DND-41 (cell line): ENCODE measurements at regions not wholly inside any gene's neighbourhood (a gene's known extent, or its start where the extent isn't known, plus 50 kb on each side); places are given as distances from the start of the nearest gene placed in this dataset.

Experiments
- ATAC-seq: fragments of 200-7000 bp; cut with Tn5 transposase; 3 replicates; pipeline ENCODE4 v1.9.1; 2021; ENCODE audit warnings: low read depth; ENCODE audit not compliant: insufficient read depth
- DNase-seq: peaks from one replicate; pipeline ENCODE4 v3.0.0-alpha.2; 2020
- H2AFZ ChIP-seq: 2 replicates; pipeline ENCODE4 v1.6.0; 2012; ENCODE audit warnings: low read depth, low read length
- H3K27ac ChIP-seq: 2 replicates; pipeline ENCODE4 v1.5.1; 2012; ENCODE audit warnings: low read length, inconsistent platforms
- H3K27me3 ChIP-seq: fragments of 200-600 bp; sonication (generic); 2 replicates; pipeline ENCODE4 v1.6.0; 2012; ENCODE audit warnings: low read length, mild to moderate bottlenecking, inconsistent platforms; ENCODE audit not compliant: insufficient read depth, poor library complexity
- H3K36me3 ChIP-seq: 2 replicates; pipeline ENCODE4 v1.5.1; 2012; ENCODE audit warnings: low read length, inconsistent platforms; ENCODE audit not compliant: insufficient read depth
- H3K4me1 ChIP-seq: 2 replicates; pipeline ENCODE4 v1.5.1; 2012; ENCODE audit warnings: mild to moderate bottlenecking, low read length; ENCODE audit not compliant: insufficient read depth
- H3K4me2 ChIP-seq: 2 replicates; pipeline ENCODE4 v1.6.0; 2012; ENCODE audit warnings: mild to moderate bottlenecking, moderate library complexity, low read length, inconsistent platforms; ENCODE audit not compliant: insufficient read depth
- H3K4me3 ChIP-seq, 2 experiments: fragments of 200-600 bp in 1 of 2; shearing (Covaris generic) in 1 of 2; 2 replicates each; pipeline ENCODE4 v1.5.1; 2012 to 2016; ENCODE audit warnings: inconsistent platforms in 2 of 2, low read length in 2 of 2, mild to moderate bottlenecking in 2 of 2, low read depth in 1 of 2, moderate library complexity in 1 of 2
- H3K79me2 ChIP-seq: 2 replicates; pipeline ENCODE4 v1.6.0; 2012; ENCODE audit warnings: low read length, inconsistent platforms; ENCODE audit not compliant: insufficient read depth
- H3K9ac ChIP-seq: 2 replicates; pipeline ENCODE4 v1.6.0; 2012; ENCODE audit warnings: low read depth, mild to moderate bottlenecking, inconsistent platforms, low read length, moderate library complexity
- H3K9me3 ChIP-seq: 2 replicates; pipeline ENCODE4 v1.5.1; 2012; ENCODE audit warnings: low read length, moderate library complexity, mild to moderate bottlenecking, inconsistent platforms; ENCODE audit not compliant: insufficient read depth, severe bottlenecking
- H4K20me1 ChIP-seq: 2 replicates; pipeline ENCODE4 v1.6.0; 2012; ENCODE audit warnings: low read length; ENCODE audit not compliant: insufficient read depth
- CTCF ChIP-seq: IDR thresholded peaks from 2 replicates; pipeline ENCODE4 v1.5.1; 2012; ENCODE audit warnings: borderline replicate concordance, low read length, moderate library complexity, mild to moderate bottlenecking; ENCODE audit not compliant: poor library complexity, severe bottlenecking; ENCODE audit errors: extremely low read depth
- EZH2 ChIP-seq: IDR thresholded peaks from 3 replicates; pipeline ENCODE4 v1.6.1; 2012; ENCODE audit warnings: borderline replicate concordance, low read depth, mild to moderate bottlenecking, moderate library complexity, low read length, inconsistent platforms; ENCODE audit not compliant: severe bottlenecking

GRCh38 chr13:40409278-40409677 lies 257.2 kb downstream of the FOXO1 start:
- Histone ChIP-seq H3K27me3 (peaks cover 4% of the 10 kb centered on the region), H3K4me2 (no peak overlapping the region), H3K36me3 (no peaks in the 10 kb centered on the region), H4K20me1 (no peaks in the 10 kb centered on the region), H3K9me3 (no peaks in the 10 kb centered on the region), H2AFZ (no peak overlapping the region), H3K9ac (no peak overlapping the region), H3K4me3 (no peak overlapping the region), H3K4me1 (no peaks in the 10 kb centered on the region), H3K27ac (no peak overlapping the region), H3K79me2 (no peaks in the 10 kb centered on the region)
- DNase-seq (no peak), ATAC-seq (no peak)
- TF ChIP-seq CTCF = no peak

- no peak overlapping the region for H3K4me3 ChIP-seq
- H3K9ac ChIP-seq = no peak overlapping the region
- H4K20me1 ChIP-seq = no peaks in the 10 kb centered on the region
- no peak overlapping the region for H3K27ac ChIP-seq
- no peaks in the 10 kb centered on the region for H3K4me1 ChIP-seq
- no peak for DNase-seq
- no peaks in the 10 kb centered on the region for H3K79me2 ChIP-seq
- peaks cover 4% of the 10 kb centered on the region for H3K27me3 ChIP-seq
- TF ChIP-seq EZH2 (no peak), CTCF (no peak)
- ATAC-seq = no peak
- H3K36me3 ChIP-seq = no peaks in the 10 kb centered on the region
- no peak overlapping the region for H3K4me2 ChIP-seq
- H2AFZ ChIP-seq = no peak overlapping the region
- no peaks in the 10 kb centered on the region for H3K9me3 ChIP-seq
Observed at GRCh38 chr13:40410315-40410714, 256.1 kb downstream of the FOXO1 start.

- no peaks in the 10 kb centered on the region for H3K36me3 ChIP-seq
- H3K4me1 ChIP-seq = no peaks in the 10 kb centered on the region
- H3K9me3 ChIP-seq = no peaks in the 10 kb centered on the region
- H3K27ac ChIP-seq = no peak overlapping the region
- H4K20me1 ChIP-seq = no peaks in the 10 kb centered on the region
- H2AFZ ChIP-seq = no peak overlapping the region
- no peak for TF ChIP-seq CTCF
- TF ChIP-seq EZH2 = no peak
- ATAC-seq (no peak), DNase-seq (no peak)
- H3K79me2 ChIP-seq = no peaks in the 10 kb centered on the region
- no peak overlapping the region for H3K9ac ChIP-seq
- H3K4me2 ChIP-seq = no peak overlapping the region
- no peaks in the 10 kb centered on the region for H3K27me3 ChIP-seq
- no peak overlapping the region for H3K4me3 ChIP-seq
Observed at GRCh38 chr13:40420160-40420740, 246.2 kb downstream of the FOXO1 start.
